Bronchial epithelial cell (primary cell): ENCODE measurements at regions not wholly inside any gene's neighbourhood (a gene's known extent, or its start where the extent isn't known, plus 50 kb on each side); places are given as distances from the start of the nearest gene placed in this dataset.

Experiments
- DNase-seq: peaks from one replicate; pipeline ENCODE4 v3.0.0-alpha.2; 2010; ENCODE audit warnings: low read depth
- FAIRE-seq: peaks from 2 replicates; lab custom pipeline; 2011; peaks lifted over from hg19 to GRCh38; lab: Jason Lieb, UNC
- H3K27me3 ChIP-seq: 2 replicates; pipeline ENCODE4 v1.5.1; 2011; ENCODE audit warnings: low read length; ENCODE audit not compliant: control insufficient read depth, insufficient read depth
- H3K36me3 ChIP-seq: 2 replicates; pipeline ENCODE4 v1.5.1; 2011; ENCODE audit warnings: low read length; ENCODE audit not compliant: control insufficient read depth, insufficient read depth
- H3K4me3 ChIP-seq: 2 replicates; pipeline ENCODE4 v1.5.1; 2011; ENCODE audit warnings: mild to moderate bottlenecking, low read depth, low read length, control low read depth
- CTCF ChIP-seq: IDR thresholded peaks from 2 replicates; pipeline ENCODE4 v1.5.1; 2011; ENCODE audit warnings: mild to moderate bottlenecking, moderate library complexity, low read length, control low read depth, inconsistent platforms; ENCODE audit not compliant: insufficient read depth, severe bottlenecking

DNA sequence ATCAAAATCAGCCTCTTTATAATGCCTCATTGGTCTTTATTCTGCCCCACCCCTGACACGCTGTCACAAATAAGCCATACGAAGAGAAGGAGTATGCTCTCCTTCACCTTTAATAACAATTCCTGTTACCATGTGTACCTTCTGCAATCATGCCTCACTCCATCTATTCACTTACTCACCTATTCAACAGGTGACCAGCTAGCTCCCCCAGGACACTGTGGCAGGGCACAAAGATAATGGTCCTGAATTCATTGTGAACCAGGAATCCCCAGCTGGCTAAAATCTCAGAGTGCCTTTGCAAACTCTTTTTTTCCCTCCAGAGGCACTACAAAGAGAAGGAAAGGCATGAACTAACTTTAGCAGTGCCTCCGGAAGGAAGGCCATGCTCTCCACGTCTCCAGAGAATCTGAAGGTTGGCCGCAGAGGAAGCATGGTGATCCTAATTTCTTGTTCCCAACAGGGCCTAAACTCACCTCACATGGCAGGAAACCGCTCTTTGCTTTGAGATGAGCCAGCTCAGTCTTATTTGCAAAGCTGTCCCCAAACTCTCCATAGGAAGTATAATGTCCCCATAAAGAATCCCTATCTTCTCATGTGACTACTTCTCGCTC, 590.3 kb downstream of the BUD13 start:
- Histone ChIP-seq H3K4me3 (no peak overlapping the region), H3K27me3 (no peaks in the 10 kb centered on the region), H3K36me3 (no peaks in the 10 kb centered on the region)
- DNase-seq (no peak), FAIRE-seq (peak; percentile 23)
- TF ChIP-seq CTCF = no peak

GRCh38 chr11:116180806-116181600, 591.8 kb downstream of the BUD13 start:
- no peak for FAIRE-seq
- no peak for DNase-seq
- H3K36me3 ChIP-seq = no peaks in the 10 kb centered on the region
- H3K4me3 ChIP-seq = no peak overlapping the region
- no peak for TF ChIP-seq CTCF
- no peaks in the 10 kb centered on the region for H3K27me3 ChIP-seq

- FAIRE-seq = no peak
- no peak overlapping the region for H3K4me3 ChIP-seq
- no peaks in the 10 kb centered on the region for H3K27me3 ChIP-seq
- no peaks in the 10 kb centered on the region for H3K36me3 ChIP-seq
- no peak for DNase-seq
- no peak for TF ChIP-seq CTCF
Measured at GRCh38 chr11:116179401-116179800, 593.4 kb downstream of the BUD13 start.

DNA sequence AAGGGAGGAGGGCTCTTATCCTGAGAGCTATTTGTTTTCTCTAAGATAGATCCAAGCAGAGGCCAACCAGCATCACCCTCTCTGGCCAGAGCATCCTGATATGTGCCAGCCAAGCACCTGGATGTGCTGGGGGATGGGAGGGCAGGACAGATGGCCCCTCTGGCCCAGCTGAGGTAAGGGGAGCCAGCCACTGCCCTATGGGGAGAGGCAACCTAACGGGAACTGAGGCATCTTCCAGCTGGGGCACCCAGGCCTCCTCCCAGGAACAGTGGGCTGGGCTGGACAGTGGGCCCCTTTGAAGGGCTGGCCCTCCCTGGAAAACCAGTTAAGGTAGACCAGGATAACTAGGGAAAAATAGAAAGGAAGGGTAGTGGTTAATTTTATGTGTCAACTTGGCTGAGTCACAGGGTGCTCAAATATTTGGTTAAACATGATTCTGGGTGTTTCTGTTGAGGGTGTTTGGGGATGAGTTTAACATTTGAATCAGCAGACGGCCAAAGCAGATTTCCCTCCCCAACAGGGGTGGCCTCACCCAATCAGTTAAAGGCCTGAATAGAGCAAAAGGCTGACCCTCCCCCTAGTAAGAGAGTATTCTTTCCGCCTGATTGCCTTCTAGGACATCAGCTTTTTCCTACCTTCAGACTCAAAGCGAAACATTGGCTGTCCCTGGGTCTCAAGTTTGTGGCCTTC, 595.1 kb downstream of the BUD13 start:
- Histone ChIP-seq H3K36me3 (no peaks in the 10 kb centered on the region), H3K4me3 (no peak overlapping the region), H3K27me3 (no peaks in the 10 kb centered on the region)
- FAIRE-seq = no peak
- DNase-seq = no peak
- no peak for TF ChIP-seq CTCF

- FAIRE-seq (no peak), DNase-seq (no peak)
- no peaks in the 10 kb centered on the region for H3K36me3 ChIP-seq
- no peaks in the 10 kb centered on the region for H3K27me3 ChIP-seq
- H3K4me3 ChIP-seq = no peak overlapping the region
- TF ChIP-seq CTCF = no peak
Measured at GRCh38 chr11:116176484-116177005, 596.2 kb downstream of the BUD13 start.
